PC-3 (cell line): ENCODE measurements at regions not wholly inside any gene's neighbourhood (a gene's known extent, or its start where the extent isn't known, plus 50 kb on each side); places are given as distances from the start of the nearest gene placed in this dataset.

Experiments
- EZH2 ChIP-seq: fragments of 300-600 bp; sonication (generic); IDR thresholded peaks from one replicate; pipeline ENCODE4 v1.6.1; 2017; ENCODE audit warnings: antibody characterized with exemption, mild to moderate bottlenecking, low read length; ENCODE audit not compliant: unreplicated experiment
- EZH2phosphoT487 ChIP-seq: fragments of 300-600 bp; sonication (generic); IDR thresholded peaks from 2 replicates; pipeline ENCODE4 v1.6.1; 2018; ENCODE audit warnings: mild to moderate bottlenecking, antibody characterized with exemption, low read length, borderline replicate concordance
- TF ChIP-seq, protein P1 (sequence below): fragments of 300-600 bp; sonication (generic); conservative IDR thresholded peaks from 2 replicates; pipeline ENCODE4 v1.5.1; 2017; ENCODE audit warnings: antibody characterized with exemption, low read depth, mild to moderate bottlenecking, low read length

DNA sequence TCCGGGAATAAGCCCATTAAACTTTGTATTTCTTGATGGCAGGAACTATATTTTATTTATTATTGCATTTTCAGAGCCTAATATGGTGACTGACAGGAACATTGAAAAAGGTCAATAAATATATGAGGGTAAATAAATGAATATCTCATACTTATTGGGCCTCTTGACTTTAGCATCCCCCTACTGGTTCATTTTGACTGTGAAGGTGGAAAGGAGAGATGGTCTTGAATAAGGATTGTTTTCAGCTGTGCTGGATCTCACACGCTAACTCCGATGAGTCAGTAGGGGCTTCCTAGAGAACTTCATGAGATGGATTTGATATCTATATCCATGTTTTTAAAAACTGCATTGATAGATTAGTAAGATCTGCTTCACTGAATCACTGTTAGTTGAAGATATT, 1026.0 kb downstream of the REEP3 start:
- no peak for TF ChIP-seq EZH2
- TF ChIP-seq, protein P1, sequence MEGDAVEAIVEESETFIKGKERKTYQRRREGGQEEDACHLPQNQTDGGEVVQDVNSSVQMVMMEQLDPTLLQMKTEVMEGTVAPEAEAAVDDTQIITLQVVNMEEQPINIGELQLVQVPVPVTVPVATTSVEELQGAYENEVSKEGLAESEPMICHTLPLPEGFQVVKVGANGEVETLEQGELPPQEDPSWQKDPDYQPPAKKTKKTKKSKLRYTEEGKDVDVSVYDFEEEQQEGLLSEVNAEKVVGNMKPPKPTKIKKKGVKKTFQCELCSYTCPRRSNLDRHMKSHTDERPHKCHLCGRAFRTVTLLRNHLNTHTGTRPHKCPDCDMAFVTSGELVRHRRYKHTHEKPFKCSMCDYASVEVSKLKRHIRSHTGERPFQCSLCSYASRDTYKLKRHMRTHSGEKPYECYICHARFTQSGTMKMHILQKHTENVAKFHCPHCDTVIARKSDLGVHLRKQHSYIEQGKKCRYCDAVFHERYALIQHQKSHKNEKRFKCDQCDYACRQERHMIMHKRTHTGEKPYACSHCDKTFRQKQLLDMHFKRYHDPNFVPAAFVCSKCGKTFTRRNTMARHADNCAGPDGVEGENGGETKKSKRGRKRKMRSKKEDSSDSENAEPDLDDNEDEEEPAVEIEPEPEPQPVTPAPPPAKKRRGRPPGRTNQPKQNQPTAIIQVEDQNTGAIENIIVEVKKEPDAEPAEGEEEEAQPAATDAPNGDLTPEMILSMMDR = peak; percentile 41
- TF ChIP-seq EZH2phosphoT487 = no peak
